ENCODE measurements at regions not wholly inside any gene's neighbourhood (a gene's known extent, or its start where the extent isn't known, plus 50 kb on each side); places are given as distances from the start of the nearest gene placed in this dataset.

- no peak for TF ChIP-seq TAF1 (IDR thresholded peaks at IDR 0.05; ENCODE audit: control insufficient read depth, extremely low read depth, insufficient read depth, low read length, severe bottlenecking)
- TF ChIP-seq XRCC5 (IDR thresholded peaks at IDR 0.05; ENCODE audit: low read depth, low read length): no peak
- TF ChIP-seq NR2C2 (CRISPR knock-in tag; IDR thresholded peaks at IDR 0.05): no peak
- no peak for TF ChIP-seq NR2C2 (tag; IDR thresholded peaks at IDR 0.05)
- TF ChIP-seq HCFC1 (IDR thresholded peaks at IDR 0.05; ENCODE audit: low read depth, low read length): no peak
- TF ChIP-seq MAZ (CRISPR knock-in tag; conservative IDR thresholded peaks at IDR 0.05 in 1 of 2, IDR thresholded peaks at IDR 0.05 in 1 of 2): no peak
- TF ChIP-seq CC2D1A (IDR thresholded peaks at IDR 0.05): no peak
- no peak for TF ChIP-seq CREB1 (IDR thresholded peaks at IDR 0.05)
- TF ChIP-seq CREB1 (CRISPR knock-in tag; IDR thresholded peaks at IDR 0.05): no peak
- no peak for TF ChIP-seq SIN3A (IDR thresholded peaks at IDR 0.05; ENCODE audit: borderline replicate concordance in 2 of 2, control insufficient read depth in 1 of 2, low read depth in 2 of 2, low read length in 2 of 2)
- TF ChIP-seq POLR2A (conservative IDR thresholded peaks at IDR 0.05): no peak
- no peak for TF ChIP-seq REST (IDR thresholded peaks at IDR 0.05; ENCODE audit: borderline replicate concordance)
- TF ChIP-seq REST (CRISPR knock-in tag; IDR thresholded peaks at IDR 0.05; ENCODE audit: low read depth): no peak
These were observed 109.1 kb downstream of the CYP26B1 start for GRCh38 chr2:72038524-72038923.

Data from K562 (cell line).